Keratinocyte (primary cell): ENCODE measurements at regions not wholly inside any gene's neighbourhood (a gene's known extent, or its start where the extent isn't known, plus 50 kb on each side); places are given as distances from the start of the nearest gene placed in this dataset.
"Not testable (repeated sequence)": the region's sequence is repeated elsewhere in the genome, so short reads cannot be mapped to it uniquely, and the experiment has no call there.

ENCODE experiments used
- EZH2 ChIP-seq: IDR thresholded peaks from one replicate; pipeline ENCODE4 v1.6.1; 2012; ENCODE audit warnings: inconsistent platforms, mild to moderate bottlenecking, low read length, moderate library complexity
- TF ChIP-seq, protein P1 (sequence below), 3 experiments: IDR thresholded peaks in 1 of 3; conservative IDR thresholded peaks in 1 of 3; optimal IDR thresholded peaks in 1 of 3; 2 replicates in 2 of 3; 3 replicates in 1 of 3; pipeline versions ENCODE3 to v1.5.1; 2011; ENCODE audit warnings: low read length in 3 of 3, mild to moderate bottlenecking in 3 of 3, moderate library complexity in 2 of 3, control low read depth in 1 of 3, inconsistent platforms in 1 of 3; ENCODE audit not compliant: insufficient read depth in 2 of 3; ENCODE audit errors: extremely low read depth in 1 of 3

DNA sequence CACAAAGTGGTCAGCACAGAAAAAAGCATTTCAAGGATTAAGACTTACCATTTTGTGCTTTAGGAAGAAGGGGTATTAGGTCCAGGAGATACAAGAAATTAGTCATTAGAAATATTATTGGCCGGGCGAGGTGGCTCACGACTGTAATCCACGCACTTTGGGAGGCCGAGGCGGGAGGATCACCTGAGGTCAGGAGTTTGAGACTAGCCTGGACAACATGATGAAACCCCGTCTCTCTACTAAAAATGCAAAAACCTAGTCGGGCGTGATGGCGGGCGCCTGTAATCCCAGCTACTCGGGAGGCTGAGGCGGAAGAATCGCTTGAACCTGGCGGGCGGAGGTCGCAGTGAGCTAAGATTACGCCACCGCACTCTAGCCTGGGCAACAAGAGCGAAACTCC lies 111.0 kb downstream of the DDX11 start:
- TF ChIP-seq, protein P1, sequence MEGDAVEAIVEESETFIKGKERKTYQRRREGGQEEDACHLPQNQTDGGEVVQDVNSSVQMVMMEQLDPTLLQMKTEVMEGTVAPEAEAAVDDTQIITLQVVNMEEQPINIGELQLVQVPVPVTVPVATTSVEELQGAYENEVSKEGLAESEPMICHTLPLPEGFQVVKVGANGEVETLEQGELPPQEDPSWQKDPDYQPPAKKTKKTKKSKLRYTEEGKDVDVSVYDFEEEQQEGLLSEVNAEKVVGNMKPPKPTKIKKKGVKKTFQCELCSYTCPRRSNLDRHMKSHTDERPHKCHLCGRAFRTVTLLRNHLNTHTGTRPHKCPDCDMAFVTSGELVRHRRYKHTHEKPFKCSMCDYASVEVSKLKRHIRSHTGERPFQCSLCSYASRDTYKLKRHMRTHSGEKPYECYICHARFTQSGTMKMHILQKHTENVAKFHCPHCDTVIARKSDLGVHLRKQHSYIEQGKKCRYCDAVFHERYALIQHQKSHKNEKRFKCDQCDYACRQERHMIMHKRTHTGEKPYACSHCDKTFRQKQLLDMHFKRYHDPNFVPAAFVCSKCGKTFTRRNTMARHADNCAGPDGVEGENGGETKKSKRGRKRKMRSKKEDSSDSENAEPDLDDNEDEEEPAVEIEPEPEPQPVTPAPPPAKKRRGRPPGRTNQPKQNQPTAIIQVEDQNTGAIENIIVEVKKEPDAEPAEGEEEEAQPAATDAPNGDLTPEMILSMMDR (optimal IDR thresholded peaks at IDR 0.05 in 1 of 3, IDR thresholded peaks at IDR 0.05 in 1 of 3, conservative IDR thresholded peaks at IDR 0.05 in 1 of 3; ENCODE audit: extremely low read depth in 1 of 3, insufficient read depth in 2 of 3, low read length in 3 of 3) = not testable (repeated sequence)
- TF ChIP-seq EZH2 = not testable (repeated sequence)
